Vagina (tissue), 2 donors: ENCODE measurements at regions not wholly inside any gene's neighbourhood (a gene's known extent, or its start where the extent isn't known, plus 50 kb on each side); places are given as distances from the start of the nearest gene placed in this dataset.

Experiments used
- DNase-seq, 2 donors: peaks; one replicate each; pipeline ENCODE4 v3.0.0-alpha.2; 2017; ENCODE audit errors: extremely low spot score in 2 of 2
- H3K27ac ChIP-seq: fragments of 200-600 bp; sonication (generic); one replicate; pipeline ENCODE4 v1.5.1; 2019
- H3K27me3 ChIP-seq: fragments of 200-600 bp; sonication (generic); one replicate; pipeline ENCODE4 v1.5.1; 2019
- H3K36me3 ChIP-seq, 2 donors: fragments of 200-600 bp; sonication (generic); one replicate each; pipeline ENCODE4 v1.5.1; 2017 to 2019
- H3K4me1 ChIP-seq: fragments of 200-600 bp; sonication (generic); one replicate; pipeline ENCODE4 v1.5.1; 2019
- H3K4me3 ChIP-seq, 2 donors: fragments of 200-600 bp; sonication (generic); 1 replicate in 1 of 2; 2 replicates in 1 of 2; pipeline ENCODE4 v1.5.1; 2016 to 2019
- H3K9me3 ChIP-seq: fragments of 200-600 bp; sonication (generic); one replicate; pipeline ENCODE4 v1.5.1; 2019
- CTCF ChIP-seq, 3 experiments: fragments of 450-650 bp in 2 of 3; fragments of 200-600 bp in 1 of 3; sonication (generic) in 1 of 3; IDR thresholded peaks; one replicate each; pipeline ENCODE4 v1.5.1; 2017 to 2019; ENCODE audit warnings: antibody characterized with exemption in 3 of 3, mild to moderate bottlenecking in 2 of 3, moderate library complexity in 2 of 3
- POLR2A ChIP-seq, 2 donors: fragments of 450-650 bp; IDR thresholded peaks; one replicate each; pipeline ENCODE4 v1.6.1; 2017; ENCODE audit warnings: antibody characterized with exemption in 2 of 2, mild to moderate bottlenecking in 2 of 2, moderate library complexity in 2 of 2
- POLR2AphosphoS5 ChIP-seq, 2 donors: sonication (generic); formaldehyde crosslinking; IDR thresholded peaks; one replicate each; pipeline ENCODE4 v1.9.0; 2017; ENCODE audit warnings: antibody characterized with exemption in 2 of 2, mild to moderate bottlenecking in 2 of 2, low read depth in 1 of 2; ENCODE audit not compliant: insufficient read depth in 1 of 2
- intact Hi-C: fragments of 100-400 bp; cut with DNase I; formaldehyde crosslinking; loops from one replicate; pipeline ENCODE4 v1.15.1; 2023

DNA sequence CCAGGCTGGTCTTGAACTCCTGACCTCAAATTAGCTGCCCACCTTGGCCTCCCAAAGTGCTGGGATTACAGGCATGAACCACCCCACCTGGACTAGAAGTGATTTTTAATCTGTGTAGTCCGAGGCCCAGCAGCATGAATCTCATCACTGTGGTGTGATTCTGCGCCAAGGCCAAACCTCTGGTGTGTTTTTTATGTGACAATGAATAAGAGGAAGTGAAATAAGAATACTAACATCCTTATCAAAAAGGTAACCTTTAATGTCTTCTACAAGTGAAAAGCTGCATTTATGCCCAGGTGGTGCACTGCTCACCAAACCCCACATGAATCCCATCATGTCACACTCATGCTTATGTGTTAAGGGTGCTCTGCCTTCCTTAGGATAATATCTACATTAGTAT lies 77.1 kb upstream of the OR9Q1 start:
- no peaks in the 10 kb centered on the region for H3K9me3 ChIP-seq
- no peak overlapping the region for H3K4me3 ChIP-seq
- TF ChIP-seq CTCF (IDR thresholded peaks at IDR 0.05) = no peak
- no peak for TF ChIP-seq POLR2AphosphoS5 (IDR thresholded peaks at IDR 0.05; ENCODE audit: insufficient read depth in 1 of 2, low read depth in 1 of 2)
- no peak for TF ChIP-seq POLR2A (IDR thresholded peaks at IDR 0.05)
- H3K4me1 ChIP-seq = no peaks in the 10 kb centered on the region
- DNase-seq = no peak
- no peak overlapping the region for H3K27ac ChIP-seq
- H3K27me3 ChIP-seq = no peaks in the 10 kb centered on the region
- no peaks in the 10 kb centered on the region for H3K36me3 ChIP-seq
- intact Hi-C loops = no loop called here

GRCh38 chr11:57964660-57965059 lies 59.0 kb upstream of the OR9Q1 start:
- intact Hi-C loops = no loop called here
- H3K4me3 ChIP-seq = no peak overlapping the region
- no peak for TF ChIP-seq POLR2A (IDR thresholded peaks at IDR 0.05)
- TF ChIP-seq CTCF (IDR thresholded peaks at IDR 0.05) = no peak
- no peak for TF ChIP-seq POLR2AphosphoS5 (IDR thresholded peaks at IDR 0.05; ENCODE audit: insufficient read depth in 1 of 2, low read depth in 1 of 2)
- H3K36me3 ChIP-seq = no peaks in the 10 kb centered on the region
- H3K27ac ChIP-seq = no peak overlapping the region
- no peaks in the 10 kb centered on the region for H3K27me3 ChIP-seq
- no peak for DNase-seq
- no peaks in the 10 kb centered on the region for H3K4me1 ChIP-seq
- no peaks in the 10 kb centered on the region for H3K9me3 ChIP-seq

GRCh38 chr11:57971272-57972012 lies 52.2 kb upstream of the OR9Q1 start:
- Histone ChIP-seq H3K36me3 (no peaks in the 10 kb centered on the region), H3K4me3 (no peak overlapping the region), H3K9me3 (no peaks in the 10 kb centered on the region), H3K4me1 (no peaks in the 10 kb centered on the region), H3K27ac (no peak overlapping the region), H3K27me3 (no peaks in the 10 kb centered on the region)
- intact Hi-C loops = no loop called here
- no peak for DNase-seq
- TF ChIP-seq CTCF (IDR thresholded peaks at IDR 0.05) = no peak
- TF ChIP-seq POLR2A (IDR thresholded peaks at IDR 0.05) = no peak
- TF ChIP-seq POLR2AphosphoS5 (IDR thresholded peaks at IDR 0.05; ENCODE audit: insufficient read depth in 1 of 2, low read depth in 1 of 2) = no peak

DNA sequence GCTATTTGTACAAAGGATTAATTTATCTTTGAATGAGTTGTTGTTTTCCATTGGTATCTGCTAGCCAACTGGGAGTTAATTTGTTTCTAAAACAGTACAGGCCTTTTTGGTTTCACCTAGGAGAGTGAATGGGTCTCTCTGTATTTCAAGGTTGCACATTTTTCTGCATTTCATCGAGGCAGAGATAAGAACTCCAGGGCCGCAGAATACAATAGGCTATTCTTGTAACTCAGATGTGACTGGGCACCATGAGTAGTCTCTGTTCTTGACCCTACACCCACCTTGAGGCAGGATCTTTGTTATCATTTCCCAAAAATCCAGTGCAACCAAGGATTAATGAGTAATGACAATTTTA lies 51.7 kb upstream of the OR9Q1 start:
- H3K4me1 ChIP-seq = no peaks in the 10 kb centered on the region
- H3K27me3 ChIP-seq = no peaks in the 10 kb centered on the region
- H3K27ac ChIP-seq = no peak overlapping the region
- TF ChIP-seq CTCF (IDR thresholded peaks at IDR 0.05) = no peak
- no peak for TF ChIP-seq POLR2AphosphoS5 (IDR thresholded peaks at IDR 0.05; ENCODE audit: insufficient read depth in 1 of 2, low read depth in 1 of 2)
- TF ChIP-seq POLR2A (IDR thresholded peaks at IDR 0.05) = no peak
- no peaks in the 10 kb centered on the region for H3K9me3 ChIP-seq
- intact Hi-C loops = no loop called here
- H3K36me3 ChIP-seq = no peaks in the 10 kb centered on the region
- no peak for DNase-seq
- H3K4me3 ChIP-seq = no peak overlapping the region
